ENCODE measurements at regions not wholly inside any gene's neighbourhood (a gene's known extent, or its start where the extent isn't known, plus 50 kb on each side); places are given as distances from the start of the nearest gene placed in this dataset.

GRCh38 chr3:159904911-159905310 is 83.7 kb upstream of the IL12A start:
- TF ChIP-seq, protein P1, sequence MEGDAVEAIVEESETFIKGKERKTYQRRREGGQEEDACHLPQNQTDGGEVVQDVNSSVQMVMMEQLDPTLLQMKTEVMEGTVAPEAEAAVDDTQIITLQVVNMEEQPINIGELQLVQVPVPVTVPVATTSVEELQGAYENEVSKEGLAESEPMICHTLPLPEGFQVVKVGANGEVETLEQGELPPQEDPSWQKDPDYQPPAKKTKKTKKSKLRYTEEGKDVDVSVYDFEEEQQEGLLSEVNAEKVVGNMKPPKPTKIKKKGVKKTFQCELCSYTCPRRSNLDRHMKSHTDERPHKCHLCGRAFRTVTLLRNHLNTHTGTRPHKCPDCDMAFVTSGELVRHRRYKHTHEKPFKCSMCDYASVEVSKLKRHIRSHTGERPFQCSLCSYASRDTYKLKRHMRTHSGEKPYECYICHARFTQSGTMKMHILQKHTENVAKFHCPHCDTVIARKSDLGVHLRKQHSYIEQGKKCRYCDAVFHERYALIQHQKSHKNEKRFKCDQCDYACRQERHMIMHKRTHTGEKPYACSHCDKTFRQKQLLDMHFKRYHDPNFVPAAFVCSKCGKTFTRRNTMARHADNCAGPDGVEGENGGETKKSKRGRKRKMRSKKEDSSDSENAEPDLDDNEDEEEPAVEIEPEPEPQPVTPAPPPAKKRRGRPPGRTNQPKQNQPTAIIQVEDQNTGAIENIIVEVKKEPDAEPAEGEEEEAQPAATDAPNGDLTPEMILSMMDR (IDR thresholded peaks at IDR 0.05): no peak
- TF ChIP-seq, protein P2, sequence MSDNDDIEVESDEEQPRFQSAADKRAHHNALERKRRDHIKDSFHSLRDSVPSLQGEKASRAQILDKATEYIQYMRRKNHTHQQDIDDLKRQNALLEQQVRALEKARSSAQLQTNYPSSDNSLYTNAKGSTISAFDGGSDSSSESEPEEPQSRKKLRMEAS (IDR thresholded peaks at IDR 0.05; ENCODE audit: low read depth): no peak
- TF ChIP-seq RFX5 (IDR thresholded peaks at IDR 0.05; ENCODE audit: low read length): no peak
- TF ChIP-seq RAD21 (IDR thresholded peaks at IDR 0.05; ENCODE audit: low read length): no peak
- no peak for TF ChIP-seq EP300 (IDR thresholded peaks at IDR 0.05; ENCODE audit: borderline replicate concordance in 1 of 2, low read depth in 1 of 2, low read length in 1 of 2)
- TF ChIP-seq POLR2AphosphoS5 (IDR thresholded peaks at IDR 0.05; ENCODE audit: low read depth, low read length): no peak
